SK-N-SH (cell line): ENCODE measurements at regions not wholly inside any gene's neighbourhood (a gene's known extent, or its start where the extent isn't known, plus 50 kb on each side); places are given as distances from the start of the nearest gene placed in this dataset.

Source experiments
- POLR2AphosphoS5 ChIP-seq: IDR thresholded peaks from 2 replicates; pipeline ENCODE4 v1.6.1; 2012; ENCODE audit warnings: low read depth, low read length
- SIN3A ChIP-seq: IDR thresholded peaks from 2 replicates; pipeline ENCODE4 v1.6.1; 2012; ENCODE audit warnings: low read depth, mild to moderate bottlenecking, low read length, moderate library complexity, borderline replicate concordance
- TCF12 ChIP-seq: IDR thresholded peaks from 2 replicates; pipeline ENCODE4 v1.4.0; 2012
- TF ChIP-seq, protein P1 (sequence below): fragments of 200-600 bp; sonication (generic); IDR thresholded peaks from 2 replicates; pipeline ENCODE4 v1.6.1; 2017; ENCODE audit warnings: antibody characterized with exemption, mild to moderate bottlenecking, moderate library complexity

DNA sequence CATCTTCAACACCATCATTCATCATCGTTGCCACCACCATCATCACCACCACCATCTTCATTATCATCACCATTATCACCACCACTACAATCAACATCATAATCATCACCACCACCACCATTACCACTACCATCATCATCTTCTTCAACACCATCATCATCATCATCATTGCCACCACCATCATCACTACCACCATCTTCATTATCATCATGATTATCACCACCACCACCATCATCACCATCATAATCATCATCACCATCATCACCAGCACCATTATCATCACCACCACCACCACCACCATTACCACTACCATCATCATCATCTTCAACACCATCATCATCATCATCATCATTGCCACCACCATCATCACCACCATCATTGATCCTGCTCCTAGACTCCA lies 112.7 kb downstream of the OAT start:
- TF ChIP-seq, protein P1, sequence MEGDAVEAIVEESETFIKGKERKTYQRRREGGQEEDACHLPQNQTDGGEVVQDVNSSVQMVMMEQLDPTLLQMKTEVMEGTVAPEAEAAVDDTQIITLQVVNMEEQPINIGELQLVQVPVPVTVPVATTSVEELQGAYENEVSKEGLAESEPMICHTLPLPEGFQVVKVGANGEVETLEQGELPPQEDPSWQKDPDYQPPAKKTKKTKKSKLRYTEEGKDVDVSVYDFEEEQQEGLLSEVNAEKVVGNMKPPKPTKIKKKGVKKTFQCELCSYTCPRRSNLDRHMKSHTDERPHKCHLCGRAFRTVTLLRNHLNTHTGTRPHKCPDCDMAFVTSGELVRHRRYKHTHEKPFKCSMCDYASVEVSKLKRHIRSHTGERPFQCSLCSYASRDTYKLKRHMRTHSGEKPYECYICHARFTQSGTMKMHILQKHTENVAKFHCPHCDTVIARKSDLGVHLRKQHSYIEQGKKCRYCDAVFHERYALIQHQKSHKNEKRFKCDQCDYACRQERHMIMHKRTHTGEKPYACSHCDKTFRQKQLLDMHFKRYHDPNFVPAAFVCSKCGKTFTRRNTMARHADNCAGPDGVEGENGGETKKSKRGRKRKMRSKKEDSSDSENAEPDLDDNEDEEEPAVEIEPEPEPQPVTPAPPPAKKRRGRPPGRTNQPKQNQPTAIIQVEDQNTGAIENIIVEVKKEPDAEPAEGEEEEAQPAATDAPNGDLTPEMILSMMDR: no peak
- TF ChIP-seq POLR2AphosphoS5 (no peak), SIN3A (no peak), TCF12 (no peak)
